M059J (cell line): ENCODE measurements at regions not wholly inside any gene's neighbourhood (a gene's known extent, or its start where the extent isn't known, plus 50 kb on each side); places are given as distances from the start of the nearest gene placed in this dataset.

Experiments
- DNase-seq: peaks from one replicate; pipeline ENCODE4 v3.0.0-alpha.2; 2012; ENCODE audit warnings: low read depth

GRCh38 chr1:58000116-58000515 lies 546.4 kb downstream of the OMA1 start:
- no peak for DNase-seq

- DNase-seq, result no peak
Measured at GRCh38 chr1:57996400-57996799, 550.1 kb downstream of the OMA1 start.

- no peak for DNase-seq
Measured at GRCh38 chr1:57991289-57991688, 555.2 kb downstream of the OMA1 start.

GRCh38 chr1:57989877-57990276 lies 556.6 kb downstream of the OMA1 start:
- DNase-seq, result no peak

- no peak for DNase-seq
Measured at GRCh38 chr1:57987523-57987922, 559.0 kb downstream of the OMA1 start.

- DNase-seq, result no peak
Measured at GRCh38 chr1:57986432-57986831, 560.1 kb downstream of the OMA1 start.

- DNase-seq, result no peak
Measured at GRCh38 chr1:57984277-57984676, 560.4 kb upstream of the DAB1 start.

- no peak for DNase-seq
Measured at GRCh38 chr1:57983441-57983840, 559.6 kb upstream of the DAB1 start.

- no peak for DNase-seq
Measured at GRCh38 chr1:57982852-57983251, 559.0 kb upstream of the DAB1 start.

GRCh38 chr1:57976216-57976615 lies 552.4 kb upstream of the DAB1 start:
- DNase-seq, result no peak

- no peak for DNase-seq
Measured at GRCh38 chr1:57968321-57968720, 544.5 kb upstream of the DAB1 start.

- DNase-seq, result peak; percentile 22
Measured at GRCh38 chr1:57966751-57967406, 543.0 kb upstream of the DAB1 start.

GRCh38 chr1:57966340-57966739 lies 542.5 kb upstream of the DAB1 start:
- no peak for DNase-seq

GRCh38 chr1:57963581-57963980 lies 539.7 kb upstream of the DAB1 start:
- no peak for DNase-seq

- no peak for DNase-seq
Measured at GRCh38 chr1:57959531-57960241, 535.8 kb upstream of the DAB1 start.

GRCh38 chr1:57957576-57957975 lies 533.7 kb upstream of the DAB1 start:
- no peak for DNase-seq

- DNase-seq, result no peak
Measured at GRCh38 chr1:57951390-57951789, 527.5 kb upstream of the DAB1 start.

- no peak for DNase-seq
Measured at GRCh38 chr1:57949168-57949567, 525.3 kb upstream of the DAB1 start.

- DNase-seq, result no peak
Measured at GRCh38 chr1:57947471-57947870, 523.6 kb upstream of the DAB1 start.

- no peak for DNase-seq
Measured at GRCh38 chr1:57945045-57945444, 521.2 kb upstream of the DAB1 start.

GRCh38 chr1:57943365-57943764 lies 519.5 kb upstream of the DAB1 start:
- DNase-seq, result no peak

- no peak for DNase-seq
Measured at GRCh38 chr1:57934745-57935144, 510.9 kb upstream of the DAB1 start.

- DNase-seq, result no peak
Measured at GRCh38 chr1:57927003-57927402, 503.1 kb upstream of the DAB1 start.
